ENCODE measurements at regions not wholly inside any gene's neighbourhood (a gene's known extent, or its start where the extent isn't known, plus 50 kb on each side); places are given as distances from the start of the nearest gene placed in this dataset.

GRCh38 chr20:57083072-57083471 lies 183.4 kb downstream of the BMP7 start:
- H3K4me1 ChIP-seq (ENCODE audit: control insufficient read depth in 1 of 2, insufficient read depth in 2 of 2, low read length in 2 of 2) = no peaks in the 10 kb centered on the region
- no peak overlapping the region for H3K4me3 ChIP-seq (ENCODE audit: low read depth in 1 of 2, low read length in 2 of 2)
- H3K27me3 ChIP-seq (ENCODE audit: low read depth, low read length) = no peaks in the 10 kb centered on the region
- H3K9me3 ChIP-seq (ENCODE audit: control insufficient read depth in 1 of 2, low read length in 2 of 2) = peaks cover 12 to 26% of the 10 kb centered on the region in 2 donors
- H3K27ac ChIP-seq (ENCODE audit: low read length) = no peak overlapping the region
- no peaks in the 10 kb centered on the region for H3K36me3 ChIP-seq (ENCODE audit: control insufficient read depth in 1 of 2, insufficient read depth in 2 of 2, low read length in 2 of 2)

GRCh38 chr20:57086066-57086465 lies 180.4 kb downstream of the BMP7 start:
- Histone ChIP-seq H3K27ac (ENCODE audit: low read length) (no peak overlapping the region), H3K36me3 (ENCODE audit: control insufficient read depth in 1 of 2, insufficient read depth in 2 of 2, low read length in 2 of 2) (no peaks in the 10 kb centered on the region), H3K9me3 (ENCODE audit: control insufficient read depth in 1 of 2, low read length in 2 of 2) (peaks cover 0 to 4% of the 10 kb centered on the region in 2 donors), H3K4me1 (ENCODE audit: control insufficient read depth in 1 of 2, insufficient read depth in 2 of 2, low read length in 2 of 2) (no peaks in the 10 kb centered on the region), H3K4me3 (ENCODE audit: low read depth in 1 of 2, low read length in 2 of 2) (no peak overlapping the region), H3K27me3 (ENCODE audit: low read depth, low read length) (no peaks in the 10 kb centered on the region)

DNA sequence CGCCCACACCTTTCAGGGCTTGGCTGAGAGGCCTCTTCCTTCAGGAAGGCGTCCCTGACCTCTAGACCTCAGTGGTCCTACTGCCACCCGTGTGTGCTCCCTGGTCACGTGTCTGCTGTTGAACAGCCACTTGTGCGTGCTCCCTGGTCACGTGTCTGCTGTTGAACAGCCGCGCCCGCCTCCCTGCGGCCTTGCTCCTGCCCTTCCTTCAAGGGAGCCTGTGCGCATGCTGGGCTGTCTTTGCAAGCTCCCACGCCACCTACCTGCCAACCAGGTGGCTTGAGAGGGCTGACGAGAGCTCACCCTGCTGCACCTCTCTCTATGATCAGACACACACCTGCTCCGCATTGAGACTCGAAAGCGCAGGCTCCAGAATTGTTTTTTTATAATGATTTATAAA lies 179.3 kb downstream of the BMP7 start:
- H3K27ac ChIP-seq (ENCODE audit: low read length) = no peak overlapping the region
- peaks cover 0 to 5% of the 10 kb centered on the region in 2 donors for H3K4me1 ChIP-seq (ENCODE audit: control insufficient read depth in 1 of 2, insufficient read depth in 2 of 2, low read length in 2 of 2)
- H3K36me3 ChIP-seq (ENCODE audit: control insufficient read depth in 1 of 2, insufficient read depth in 2 of 2, low read length in 2 of 2) = no peaks in the 10 kb centered on the region
- H3K4me3 ChIP-seq (ENCODE audit: low read depth in 1 of 2, low read length in 2 of 2) = no peak overlapping the region
- H3K27me3 ChIP-seq (ENCODE audit: low read depth, low read length) = no peaks in the 10 kb centered on the region
- peaks cover 0 to 4% of the 10 kb centered on the region in 2 donors for H3K9me3 ChIP-seq (ENCODE audit: control insufficient read depth in 1 of 2, low read length in 2 of 2)

DNA sequence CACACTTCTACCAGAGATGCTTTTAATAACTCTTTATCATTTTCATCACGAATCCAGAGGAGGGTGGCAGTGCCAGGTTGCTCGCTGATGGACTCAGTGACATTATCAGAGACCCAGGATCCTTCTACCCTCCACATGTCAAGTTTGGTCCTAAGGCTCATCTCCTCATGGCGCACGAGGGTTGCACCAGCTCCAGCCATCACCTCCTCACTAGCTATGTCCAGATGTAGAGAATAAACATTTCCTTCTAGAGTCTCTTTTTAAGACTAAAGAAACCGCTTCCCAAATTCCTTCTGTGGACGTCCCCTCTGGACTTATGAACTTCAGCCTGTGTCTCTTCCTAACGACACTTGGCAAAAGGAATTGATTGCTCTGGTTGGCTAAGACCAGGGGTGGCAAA lies 178.7 kb downstream of the BMP7 start:
- peaks cover 0 to 9% of the 10 kb centered on the region in 2 donors for H3K4me1 ChIP-seq (ENCODE audit: control insufficient read depth in 1 of 2, insufficient read depth in 2 of 2, low read length in 2 of 2)
- H3K9me3 ChIP-seq (ENCODE audit: control insufficient read depth in 1 of 2, low read length in 2 of 2) = peaks cover 0 to 4% of the 10 kb centered on the region in 2 donors
- H3K27ac ChIP-seq (ENCODE audit: low read length) = no peak overlapping the region
- no peak overlapping the region for H3K4me3 ChIP-seq (ENCODE audit: low read depth in 1 of 2, low read length in 2 of 2)
- no peaks in the 10 kb centered on the region for H3K36me3 ChIP-seq (ENCODE audit: control insufficient read depth in 1 of 2, insufficient read depth in 2 of 2, low read length in 2 of 2)
- H3K27me3 ChIP-seq (ENCODE audit: low read depth, low read length) = no peaks in the 10 kb centered on the region

DNA sequence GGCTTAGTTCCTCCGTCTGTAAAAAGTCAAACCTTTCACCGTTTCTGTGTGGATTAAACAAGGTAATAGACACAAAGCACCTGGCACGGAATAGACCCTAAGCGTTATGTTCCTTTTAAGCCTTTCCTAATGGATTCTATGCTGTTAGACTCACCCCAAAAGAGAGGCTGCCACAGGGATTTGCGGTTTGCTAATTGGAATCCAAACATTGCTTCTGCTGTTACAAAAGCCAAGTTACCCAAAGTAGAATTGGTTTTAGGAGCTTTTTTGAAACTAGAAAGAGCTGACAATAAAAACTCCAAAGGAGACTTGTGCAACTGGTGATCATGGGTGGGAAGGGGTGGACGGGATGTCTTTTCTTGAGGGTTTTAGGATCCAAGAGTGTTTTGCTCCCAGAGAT lies 178.0 kb downstream of the BMP7 start:
- Histone ChIP-seq H3K27me3 (ENCODE audit: low read depth, low read length) (no peaks in the 10 kb centered on the region), H3K27ac (ENCODE audit: low read length) (no peak overlapping the region), H3K36me3 (ENCODE audit: control insufficient read depth in 1 of 2, insufficient read depth in 2 of 2, low read length in 2 of 2) (no peaks in the 10 kb centered on the region), H3K9me3 (ENCODE audit: control insufficient read depth in 1 of 2, low read length in 2 of 2) (peaks cover 0 to 4% of the 10 kb centered on the region in 2 donors), H3K4me1 (ENCODE audit: control insufficient read depth in 1 of 2, insufficient read depth in 2 of 2, low read length in 2 of 2) (peaks cover 0 to 9% of the 10 kb centered on the region in 2 donors), H3K4me3 (ENCODE audit: low read depth in 1 of 2, low read length in 2 of 2) (no peak overlapping the region)

DNA sequence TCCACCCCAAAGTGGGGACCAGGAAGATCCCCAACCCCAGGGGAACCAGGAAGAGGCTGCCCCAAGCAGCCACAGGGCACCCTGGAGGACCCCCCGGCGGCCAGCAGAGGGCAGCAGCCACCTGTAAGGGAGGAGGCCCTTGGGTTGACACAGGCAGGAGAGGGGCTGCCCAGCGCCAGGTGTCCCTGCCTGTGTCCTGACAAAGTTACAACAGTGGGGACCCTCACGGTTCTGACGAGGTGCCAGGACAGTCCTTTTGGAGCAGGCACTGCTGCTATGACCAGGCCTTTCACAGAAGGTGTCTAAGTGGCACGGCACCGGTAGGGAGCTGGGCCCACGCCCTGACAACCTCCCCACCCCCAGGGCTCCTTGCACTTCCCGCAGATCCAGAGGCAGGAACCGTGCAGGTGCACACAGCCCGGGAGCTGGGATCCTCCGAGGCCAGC lies 176.7 kb downstream of the BMP7 start:
- H3K9me3 ChIP-seq (ENCODE audit: control insufficient read depth in 1 of 2, low read length in 2 of 2) = peaks cover 0 to 4% of the 10 kb centered on the region in 2 donors
- H3K27ac ChIP-seq (ENCODE audit: low read length) = no peak overlapping the region
- peaks cover 0 to 9% of the 10 kb centered on the region in 2 donors for H3K4me1 ChIP-seq (ENCODE audit: control insufficient read depth in 1 of 2, insufficient read depth in 2 of 2, low read length in 2 of 2)
- no peaks in the 10 kb centered on the region for H3K27me3 ChIP-seq (ENCODE audit: low read depth, low read length)
- H3K4me3 ChIP-seq (ENCODE audit: low read depth in 1 of 2, low read length in 2 of 2) = no peak overlapping the region
- H3K36me3 ChIP-seq (ENCODE audit: control insufficient read depth in 1 of 2, insufficient read depth in 2 of 2, low read length in 2 of 2) = no peaks in the 10 kb centered on the region

DNA sequence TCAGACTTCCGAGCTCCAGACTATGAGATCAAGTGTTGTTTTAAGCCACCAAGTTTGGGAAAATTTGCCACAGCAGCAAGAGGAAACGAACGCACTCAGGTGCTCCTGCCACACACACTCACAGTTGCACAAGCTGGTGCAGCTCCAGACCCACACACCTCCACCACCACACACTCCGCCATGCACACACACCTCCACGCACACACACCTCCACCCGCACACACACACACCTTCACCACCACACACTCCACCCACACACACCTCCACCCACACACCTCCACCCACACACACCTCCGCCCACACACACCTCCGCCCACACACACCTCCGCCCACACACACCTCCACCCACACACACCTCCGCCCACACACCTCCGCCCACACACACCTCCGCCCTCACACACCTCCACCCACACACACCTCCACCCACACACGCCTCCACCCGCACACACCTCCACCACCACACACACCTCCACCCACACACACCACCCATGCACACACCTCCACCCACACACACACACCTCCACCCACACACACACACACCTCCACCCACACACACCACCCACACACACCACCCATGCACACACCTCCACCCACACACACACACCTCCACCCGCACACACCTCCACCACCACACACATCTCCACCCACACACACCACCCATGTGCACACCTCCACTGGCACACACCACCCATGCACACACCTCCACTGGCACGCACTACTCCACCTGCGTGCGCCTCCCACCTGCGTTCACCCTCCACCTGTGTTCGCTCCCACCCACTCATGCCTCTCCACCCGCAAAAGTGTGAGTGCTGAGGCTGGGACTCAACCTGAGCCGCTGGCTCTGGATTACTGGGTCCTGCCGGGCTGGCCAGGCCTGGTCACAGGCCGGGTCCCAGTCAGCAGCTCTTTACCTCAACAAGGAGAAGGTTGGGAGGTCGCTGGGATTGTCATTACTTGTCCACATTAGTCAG lies 175.6 kb downstream of the BMP7 start:
- Histone ChIP-seq H3K27me3 (ENCODE audit: low read depth, low read length) (no peaks in the 10 kb centered on the region), H3K27ac (ENCODE audit: low read length) (no peak overlapping the region), H3K4me1 (ENCODE audit: control insufficient read depth in 1 of 2, insufficient read depth in 2 of 2, low read length in 2 of 2) (peaks cover 0 to 9% of the 10 kb centered on the region in 2 donors), H3K36me3 (ENCODE audit: control insufficient read depth in 1 of 2, insufficient read depth in 2 of 2, low read length in 2 of 2) (no peaks in the 10 kb centered on the region), H3K9me3 (ENCODE audit: control insufficient read depth in 1 of 2, low read length in 2 of 2) (peaks cover 0 to 4% of the 10 kb centered on the region in 2 donors), H3K4me3 (ENCODE audit: low read depth in 1 of 2, low read length in 2 of 2) (no peak overlapping the region)

GRCh38 chr20:57091748-57092111 lies 174.7 kb downstream of the BMP7 start:
- no peaks in the 10 kb centered on the region for H3K27me3 ChIP-seq (ENCODE audit: low read depth, low read length)
- H3K9me3 ChIP-seq (ENCODE audit: control insufficient read depth in 1 of 2, low read length in 2 of 2) = peaks cover 0 to 4% of the 10 kb centered on the region in 2 donors
- no peaks in the 10 kb centered on the region for H3K36me3 ChIP-seq (ENCODE audit: control insufficient read depth in 1 of 2, insufficient read depth in 2 of 2, low read length in 2 of 2)
- peaks cover 0 to 9% of the 10 kb centered on the region in 2 donors for H3K4me1 ChIP-seq (ENCODE audit: control insufficient read depth in 1 of 2, insufficient read depth in 2 of 2, low read length in 2 of 2)
- no peak overlapping the region for H3K27ac ChIP-seq (ENCODE audit: low read length)
- H3K4me3 ChIP-seq (ENCODE audit: low read depth in 1 of 2, low read length in 2 of 2) = no peak overlapping the region

GRCh38 chr20:57092112-57092899 lies 174.1 kb downstream of the BMP7 start:
- H3K4me1 ChIP-seq (ENCODE audit: control insufficient read depth in 1 of 2, insufficient read depth in 2 of 2, low read length in 2 of 2) = peaks cover 0 to 9% of the 10 kb centered on the region in 2 donors
- H3K4me3 ChIP-seq (ENCODE audit: low read depth in 1 of 2, low read length in 2 of 2) = no peak overlapping the region
- H3K27me3 ChIP-seq (ENCODE audit: low read depth, low read length) = no peaks in the 10 kb centered on the region
- H3K9me3 ChIP-seq (ENCODE audit: control insufficient read depth in 1 of 2, low read length in 2 of 2) = peaks cover 0 to 4% of the 10 kb centered on the region in 2 donors
- H3K36me3 ChIP-seq (ENCODE audit: control insufficient read depth in 1 of 2, insufficient read depth in 2 of 2, low read length in 2 of 2) = no peaks in the 10 kb centered on the region
- no peak overlapping the region for H3K27ac ChIP-seq (ENCODE audit: low read length)

DNA sequence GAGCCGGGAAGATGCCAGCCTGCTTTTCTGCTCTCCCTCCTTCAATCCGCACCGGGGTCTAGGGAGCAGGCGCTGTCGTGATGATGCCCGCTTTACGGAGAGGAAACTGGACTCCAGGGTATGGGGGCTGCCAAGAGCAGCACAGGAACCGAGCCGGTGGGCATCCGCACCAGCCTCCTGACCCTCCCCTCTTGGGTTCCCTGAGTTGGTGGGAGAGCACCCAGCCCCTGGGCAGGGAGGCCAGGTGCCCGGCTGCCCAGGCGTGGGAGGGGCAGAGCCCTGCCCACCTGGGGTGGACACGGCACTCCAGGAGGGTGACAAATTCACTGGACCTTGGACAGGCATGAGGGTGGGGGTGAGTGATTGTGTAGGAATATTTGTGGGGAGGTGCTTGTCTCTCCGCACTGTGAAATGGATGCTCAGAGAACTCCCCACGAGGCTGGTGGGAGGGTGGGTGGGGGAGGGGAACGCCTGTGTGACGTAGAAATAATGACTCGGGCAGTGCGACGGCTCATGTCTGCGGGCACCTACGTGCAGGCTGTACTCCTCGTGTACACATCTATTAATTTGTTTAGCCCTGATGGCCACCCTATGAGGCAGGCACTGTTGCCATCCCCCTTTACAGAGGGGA lies 173.4 kb downstream of the BMP7 start:
- Histone ChIP-seq H3K4me3 (ENCODE audit: low read depth in 1 of 2, low read length in 2 of 2) (no peak overlapping the region), H3K27me3 (ENCODE audit: low read depth, low read length) (no peaks in the 10 kb centered on the region), H3K36me3 (ENCODE audit: control insufficient read depth in 1 of 2, insufficient read depth in 2 of 2, low read length in 2 of 2) (no peaks in the 10 kb centered on the region), H3K4me1 (ENCODE audit: control insufficient read depth in 1 of 2, insufficient read depth in 2 of 2, low read length in 2 of 2) (peaks cover 0 to 9% of the 10 kb centered on the region in 2 donors), H3K27ac (ENCODE audit: low read length) (no peak overlapping the region), H3K9me3 (ENCODE audit: control insufficient read depth in 1 of 2, low read length in 2 of 2) (no peaks in the 10 kb centered on the region)

GRCh38 chr20:57093766-57094165 lies 172.7 kb downstream of the BMP7 start:
- no peaks in the 10 kb centered on the region for H3K36me3 ChIP-seq (ENCODE audit: control insufficient read depth in 1 of 2, insufficient read depth in 2 of 2, low read length in 2 of 2)

More at GRCh38 chr20:57093766-57094165, 172.7 kb downstream of the BMP7 start:
- no peak overlapping the region for H3K4me3 ChIP-seq (ENCODE audit: low read depth in 1 of 2, low read length in 2 of 2)
- no peak overlapping the region for H3K27ac ChIP-seq (ENCODE audit: low read length)
- H3K27me3 ChIP-seq (ENCODE audit: low read depth, low read length) = no peaks in the 10 kb centered on the region
- H3K9me3 ChIP-seq (ENCODE audit: control insufficient read depth in 1 of 2, low read length in 2 of 2) = no peaks in the 10 kb centered on the region
- peaks cover 0 to 9% of the 10 kb centered on the region in 2 donors for H3K4me1 ChIP-seq (ENCODE audit: control insufficient read depth in 1 of 2, insufficient read depth in 2 of 2, low read length in 2 of 2)

Measured in muscle layer of duodenum (tissue), 2 donors.